RCC 7860 (cell line): ENCODE measurements at regions not wholly inside any gene's neighbourhood (a gene's known extent, or its start where the extent isn't known, plus 50 kb on each side); places are given as distances from the start of the nearest gene placed in this dataset.

Source experiments
- DNase-seq: peaks from one replicate; pipeline ENCODE4 v3.0.0-alpha.2; 2015; ENCODE audit warnings: low spot score
- FAIRE-seq: peaks from 2 replicates; lab custom pipeline; 2012; peaks lifted over from hg19 to GRCh38; lab: Jason Lieb, UNC

- DNase-seq (no peak), FAIRE-seq (no peak)
Observed at GRCh38 chr10:128451879-128452278, 325.7 kb upstream of the MKI67 start.

DNA sequence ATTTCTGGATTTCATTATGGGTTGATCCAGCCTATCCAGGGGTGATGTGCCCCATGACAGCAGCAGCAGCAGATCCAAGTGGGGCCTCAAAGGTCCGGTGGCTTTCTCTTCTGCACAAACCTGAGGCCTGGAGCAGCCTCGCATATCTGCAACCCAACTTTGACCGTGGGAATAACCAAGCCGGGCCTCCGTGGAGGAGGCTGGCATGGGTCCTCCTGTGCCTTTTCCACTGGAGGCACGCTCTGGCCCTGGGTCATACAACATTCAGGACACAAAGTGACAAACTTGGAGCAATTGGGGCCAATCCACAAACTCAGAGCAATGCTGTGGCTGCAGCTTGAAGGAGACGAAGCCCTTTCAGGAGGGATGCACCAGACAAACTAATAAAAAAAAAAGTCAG is 330.0 kb upstream of the MKI67 start:
- DNase-seq (no peak), FAIRE-seq (no peak)

- DNase-seq (no peak), FAIRE-seq (no peak)
Observed at GRCh38 chr10:128457136-128457535, 330.9 kb upstream of the MKI67 start.

DNA sequence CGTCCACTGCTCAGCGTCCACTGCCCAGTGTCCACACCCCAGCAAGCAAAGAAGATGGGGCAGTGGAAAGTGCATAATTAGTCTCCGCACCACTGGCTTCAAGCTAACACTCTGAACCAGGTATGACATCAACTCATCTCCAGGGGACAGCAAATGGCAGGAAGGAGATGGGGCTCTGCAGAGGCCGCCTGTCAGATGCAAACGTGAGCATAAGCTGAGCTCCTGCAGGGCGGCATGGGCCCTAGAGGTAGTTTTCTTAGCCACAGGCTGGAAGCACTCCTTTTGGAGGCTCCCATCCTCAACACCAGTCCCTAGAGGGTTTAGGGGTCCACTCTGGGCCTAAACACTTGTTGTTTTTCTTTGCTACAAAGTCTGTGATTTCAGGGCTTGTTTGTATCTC is 335.8 kb upstream of the MKI67 start:
- no peak for DNase-seq

DNA sequence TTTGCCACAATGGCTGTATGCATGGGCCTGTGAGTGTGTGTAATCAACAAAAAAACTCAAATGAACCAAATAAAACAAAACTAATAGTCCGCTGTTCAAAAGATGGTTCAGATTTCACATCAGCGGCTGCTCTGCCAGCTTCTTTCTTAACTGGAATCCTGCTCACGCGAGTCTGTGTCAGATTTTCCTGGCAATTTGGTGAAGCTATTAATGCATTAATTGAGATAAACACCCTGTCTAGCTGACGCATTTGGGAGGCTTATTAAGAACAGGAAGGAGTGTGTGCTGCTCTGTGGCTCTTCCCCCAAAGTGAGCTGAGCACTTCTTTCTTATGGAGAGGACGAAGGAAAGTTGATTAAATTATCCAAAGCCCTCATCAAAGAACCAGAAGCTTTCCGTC is 336.6 kb upstream of the MKI67 start:
- DNase-seq (no peak), FAIRE-seq (no peak)

More for the DNA sequence above, 335.8 kb upstream of the MKI67 start:
- no peak for FAIRE-seq

DNA sequence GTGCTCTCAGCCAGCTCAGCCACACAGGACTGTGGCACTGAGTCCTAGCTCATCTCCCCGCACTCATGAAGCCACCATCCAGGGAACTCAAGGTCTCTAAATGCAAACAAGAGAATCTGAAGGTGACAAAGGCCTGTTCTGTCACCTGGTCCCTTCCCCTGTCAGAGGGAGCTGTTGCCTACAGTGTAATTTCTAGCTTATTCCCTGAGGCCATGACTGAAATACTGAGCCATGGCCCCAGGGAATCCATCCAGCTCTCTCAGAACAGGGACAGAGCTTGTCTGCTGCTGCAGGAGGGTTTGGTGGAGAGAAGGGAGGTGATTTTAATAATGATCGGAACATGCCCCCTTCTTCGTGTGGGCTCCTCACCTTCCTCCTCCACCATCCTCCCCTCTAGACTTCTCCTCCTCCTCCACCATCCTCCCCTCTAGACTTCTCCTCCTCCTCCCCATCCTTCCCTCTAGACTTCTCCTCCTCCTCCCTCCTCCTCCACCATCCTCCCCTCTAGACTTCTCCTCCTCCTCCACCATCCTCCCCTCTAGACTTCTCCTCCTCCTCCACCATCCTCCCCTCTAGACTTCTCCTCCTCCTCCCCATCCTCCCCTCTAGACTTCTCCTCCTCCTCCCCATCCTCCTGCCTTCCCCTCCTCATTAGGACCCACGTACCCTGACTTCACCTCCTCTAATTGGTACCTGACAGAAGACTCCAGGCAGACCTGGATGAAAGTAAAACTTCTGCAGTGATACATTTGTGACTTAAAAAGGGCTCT is 338.0 kb upstream of the MKI67 start:
- no peak for DNase-seq

GRCh38 chr10:128465697-128466096 is 339.5 kb upstream of the MKI67 start:
- no peak for DNase-seq
- no peak for FAIRE-seq

More for the DNA sequence above, 338.0 kb upstream of the MKI67 start:
- FAIRE-seq = no peak

DNA sequence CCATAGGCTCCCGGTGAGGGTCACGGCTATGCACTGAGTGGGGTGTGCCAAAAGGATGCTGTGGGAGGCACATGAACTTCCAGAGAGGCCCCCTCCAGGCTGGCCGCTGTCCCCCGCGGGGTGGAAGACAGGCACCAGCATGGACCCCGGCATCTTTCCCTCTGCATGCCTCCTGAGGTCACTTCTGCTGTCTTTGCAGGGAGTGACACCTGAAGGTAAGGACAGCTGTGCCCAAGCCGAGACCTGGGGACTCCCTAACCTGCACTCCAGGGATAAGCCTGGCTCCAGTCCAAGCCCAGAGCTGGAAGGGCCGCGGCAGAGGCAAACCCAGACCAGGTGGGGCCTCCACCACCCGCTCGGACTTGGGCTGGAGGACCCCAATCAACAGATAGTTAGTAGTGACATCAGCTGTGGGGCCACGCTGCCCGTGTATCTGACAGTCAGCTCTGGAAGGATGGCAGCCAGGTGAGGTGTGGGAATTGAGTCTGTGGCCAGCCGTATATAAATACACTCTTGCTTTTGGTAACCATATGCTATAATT is 340.7 kb upstream of the MKI67 start:
- FAIRE-seq (no peak), DNase-seq (no peak)

DNA sequence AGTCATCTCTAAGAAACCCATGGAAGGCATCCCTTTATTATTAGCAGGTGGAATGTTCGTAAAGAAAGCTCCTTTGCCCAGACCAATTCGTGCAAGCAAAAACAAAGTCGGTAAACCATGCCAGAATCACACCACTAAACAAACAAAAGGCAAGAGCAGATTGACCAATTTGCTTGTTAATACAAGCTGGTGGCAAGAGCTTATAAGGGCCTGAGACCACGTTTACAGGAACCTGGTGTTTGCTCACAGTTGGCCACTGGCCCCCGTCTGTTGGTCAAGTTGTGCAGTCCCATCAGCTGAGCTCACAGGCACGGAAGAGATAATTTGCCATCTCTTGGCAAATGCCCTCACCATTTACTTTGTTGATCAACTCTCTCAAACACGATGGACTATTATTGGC is 342.2 kb upstream of the MKI67 start:
- DNase-seq (no peak), FAIRE-seq (no peak)

DNA sequence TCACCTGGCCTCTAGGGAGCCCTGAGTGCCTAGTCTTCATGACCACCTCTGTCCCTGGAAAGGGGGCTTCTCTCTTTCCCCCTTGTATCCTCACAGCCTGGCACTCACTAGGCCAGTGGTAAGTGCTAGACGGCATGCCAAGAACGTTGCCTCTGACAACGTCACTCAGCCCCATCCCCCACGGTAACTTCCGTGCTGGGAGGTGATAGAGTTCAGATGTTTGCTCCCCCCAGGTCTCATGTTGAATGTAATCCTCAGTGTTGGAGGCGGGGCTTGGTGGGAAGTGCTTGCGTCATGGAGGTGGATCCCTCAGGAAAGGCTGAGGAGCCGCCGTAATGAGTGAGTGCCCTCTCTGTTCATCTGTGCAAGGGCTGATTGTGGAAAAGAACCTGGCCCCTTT is 343.3 kb upstream of the MKI67 start:
- FAIRE-seq (no peak), DNase-seq (no peak)

GRCh38 chr10:128470321-128470965 is 344.2 kb upstream of the MKI67 start:
- no peak for DNase-seq
- FAIRE-seq = no peak

- DNase-seq (no peak), FAIRE-seq (no peak)
Observed at GRCh38 chr10:128471151-128471550, 344.9 kb upstream of the MKI67 start.

GRCh38 chr10:128472196-128472595 is 346.0 kb upstream of the MKI67 start:
- DNase-seq (no peak), FAIRE-seq (no peak)

- no peak for DNase-seq
- FAIRE-seq = no peak
Observed at GRCh38 chr10:128473396-128473795, 347.2 kb upstream of the MKI67 start.

DNA sequence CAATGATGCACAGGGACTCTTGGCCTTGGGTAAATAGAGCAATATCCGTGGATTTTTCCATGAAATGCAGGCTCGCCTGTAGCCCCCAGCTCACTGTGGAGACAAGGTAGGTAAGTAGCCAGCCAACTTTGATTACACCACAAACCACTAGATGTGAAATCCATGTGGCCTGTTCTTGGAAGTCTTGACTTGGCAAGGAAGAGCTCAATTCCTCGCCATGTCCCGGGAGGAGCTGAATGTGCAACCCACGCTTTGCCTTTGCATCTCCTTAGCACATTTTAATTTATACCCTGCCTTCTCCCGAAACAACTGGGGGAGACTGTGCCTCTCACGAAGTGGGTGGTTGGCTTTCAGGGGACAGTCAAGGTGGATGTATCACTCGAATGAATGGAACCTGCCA is 347.7 kb upstream of the MKI67 start:
- FAIRE-seq (no peak), DNase-seq (no peak)

DNA sequence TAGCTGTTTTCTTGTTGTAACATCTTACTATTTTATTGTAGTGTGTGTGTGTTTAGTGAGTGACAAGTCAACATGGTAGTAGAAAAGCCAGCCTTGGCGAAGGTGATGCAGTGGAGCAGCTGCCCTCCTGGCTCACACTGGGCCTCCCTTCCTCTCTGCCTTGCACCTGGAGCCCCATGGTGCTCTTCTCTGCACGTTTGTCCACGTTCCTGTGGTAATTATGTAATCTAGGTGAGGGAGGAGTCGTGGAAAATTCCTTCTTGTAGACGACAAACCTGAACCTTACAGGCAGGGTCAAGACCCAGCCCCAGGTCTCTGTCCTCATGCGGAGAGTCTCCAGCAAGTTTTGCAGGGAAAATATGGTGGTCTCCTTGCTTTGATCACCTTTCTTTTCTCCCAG is 348.3 kb upstream of the MKI67 start:
- DNase-seq (no peak), FAIRE-seq (no peak)

GRCh38 chr10:128475686-128476367 is 349.6 kb upstream of the MKI67 start:
- no peak for FAIRE-seq
- DNase-seq = no peak

DNA sequence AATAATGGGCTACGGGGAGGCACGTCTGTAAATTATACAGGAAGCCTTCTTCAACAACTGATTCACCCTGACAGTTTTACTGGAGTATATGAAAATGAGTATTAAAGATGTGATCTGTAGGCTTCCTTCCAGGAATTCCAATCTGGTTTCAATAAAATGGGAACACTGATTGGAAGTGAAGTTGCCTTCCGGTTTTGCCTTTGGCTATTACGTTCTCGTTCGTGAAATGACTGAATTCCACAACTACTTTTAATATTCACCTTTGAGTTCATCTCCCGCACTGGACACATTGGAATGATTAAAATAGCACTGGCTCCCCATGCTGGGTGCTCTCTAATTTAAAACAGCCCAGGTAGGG is 350.1 kb upstream of the MKI67 start:
- no peak for DNase-seq
- FAIRE-seq = no peak

GRCh38 chr10:128476845-128477244 is 350.6 kb upstream of the MKI67 start:
- FAIRE-seq = no peak

DNA sequence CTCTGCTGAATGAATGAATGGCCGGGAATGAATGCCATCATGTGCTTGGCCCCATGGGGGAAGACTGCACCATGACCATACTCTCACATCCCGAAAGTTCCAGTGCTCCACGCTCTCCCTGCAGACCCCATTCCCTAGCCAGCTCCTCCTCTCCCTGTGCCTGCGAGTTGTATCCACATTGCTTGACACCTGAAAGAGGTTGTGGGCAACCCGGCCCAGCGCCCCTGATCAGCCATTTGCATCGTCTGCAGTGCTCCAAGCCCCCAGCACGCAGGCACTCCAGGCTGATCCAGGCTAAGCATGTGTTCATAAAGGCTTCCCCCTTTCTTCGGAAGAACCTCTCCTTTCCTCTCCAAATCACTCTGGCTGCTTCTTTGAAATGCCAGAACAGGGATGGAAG is 354.4 kb upstream of the MKI67 start:
- FAIRE-seq (no peak), DNase-seq (no peak)

More at GRCh38 chr10:128476845-128477244, 350.6 kb upstream of the MKI67 start:
- DNase-seq = no peak

- FAIRE-seq (no peak), DNase-seq (no peak)
Observed at GRCh38 chr10:128481152-128481840, 355.1 kb upstream of the MKI67 start.
